ENCODE measurements at regions not wholly inside any gene's neighbourhood (a gene's known extent, or its start where the extent isn't known, plus 50 kb on each side); places are given as distances from the start of the nearest gene placed in this dataset.

DNA sequence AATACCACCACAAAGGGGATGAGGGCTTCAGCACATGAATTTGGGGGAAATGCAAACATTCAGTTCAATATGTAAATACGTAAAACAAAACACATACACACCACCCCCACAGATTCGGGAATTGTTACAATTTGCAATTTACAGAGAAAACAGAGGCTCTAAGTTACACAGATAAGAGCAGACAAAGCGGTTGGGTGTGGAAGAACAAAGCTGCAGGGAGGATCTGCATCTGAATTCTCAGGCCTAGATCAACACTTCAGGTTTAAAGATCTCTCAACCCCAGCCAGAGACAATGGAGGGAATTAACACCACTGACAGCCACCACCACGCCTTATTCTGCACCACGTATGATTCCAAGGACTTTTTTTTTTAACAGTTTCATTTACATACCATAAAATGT is 375.5 kb downstream of the BCL11B start:
- no peak for TF ChIP-seq EZH2 (IDR thresholded peaks at IDR 0.05; ENCODE audit: borderline replicate concordance, insufficient read depth, low read length, poor library complexity, severe bottlenecking)
- TF ChIP-seq, protein P1, sequence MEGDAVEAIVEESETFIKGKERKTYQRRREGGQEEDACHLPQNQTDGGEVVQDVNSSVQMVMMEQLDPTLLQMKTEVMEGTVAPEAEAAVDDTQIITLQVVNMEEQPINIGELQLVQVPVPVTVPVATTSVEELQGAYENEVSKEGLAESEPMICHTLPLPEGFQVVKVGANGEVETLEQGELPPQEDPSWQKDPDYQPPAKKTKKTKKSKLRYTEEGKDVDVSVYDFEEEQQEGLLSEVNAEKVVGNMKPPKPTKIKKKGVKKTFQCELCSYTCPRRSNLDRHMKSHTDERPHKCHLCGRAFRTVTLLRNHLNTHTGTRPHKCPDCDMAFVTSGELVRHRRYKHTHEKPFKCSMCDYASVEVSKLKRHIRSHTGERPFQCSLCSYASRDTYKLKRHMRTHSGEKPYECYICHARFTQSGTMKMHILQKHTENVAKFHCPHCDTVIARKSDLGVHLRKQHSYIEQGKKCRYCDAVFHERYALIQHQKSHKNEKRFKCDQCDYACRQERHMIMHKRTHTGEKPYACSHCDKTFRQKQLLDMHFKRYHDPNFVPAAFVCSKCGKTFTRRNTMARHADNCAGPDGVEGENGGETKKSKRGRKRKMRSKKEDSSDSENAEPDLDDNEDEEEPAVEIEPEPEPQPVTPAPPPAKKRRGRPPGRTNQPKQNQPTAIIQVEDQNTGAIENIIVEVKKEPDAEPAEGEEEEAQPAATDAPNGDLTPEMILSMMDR (IDR thresholded peaks at IDR 0.05; ENCODE audit: poor library complexity, severe bottlenecking), result no peak
- no peak for TF ChIP-seq EP300 (conservative IDR thresholded peaks at IDR 0.05; ENCODE audit: poor library complexity, severe bottlenecking)
- TF ChIP-seq SMC3 (conservative IDR thresholded peaks at IDR 0.05; ENCODE audit: poor library complexity), result no peak
- TF ChIP-seq RAD21 (conservative IDR thresholded peaks at IDR 0.05), result no peak
- TF ChIP-seq MXI1 (conservative IDR thresholded peaks at IDR 0.05; ENCODE audit: poor library complexity, severe bottlenecking), result no peak
- no peak for TF ChIP-seq POLR2AphosphoS5 (IDR thresholded peaks at IDR 0.05)
- TF ChIP-seq, protein P2, sequence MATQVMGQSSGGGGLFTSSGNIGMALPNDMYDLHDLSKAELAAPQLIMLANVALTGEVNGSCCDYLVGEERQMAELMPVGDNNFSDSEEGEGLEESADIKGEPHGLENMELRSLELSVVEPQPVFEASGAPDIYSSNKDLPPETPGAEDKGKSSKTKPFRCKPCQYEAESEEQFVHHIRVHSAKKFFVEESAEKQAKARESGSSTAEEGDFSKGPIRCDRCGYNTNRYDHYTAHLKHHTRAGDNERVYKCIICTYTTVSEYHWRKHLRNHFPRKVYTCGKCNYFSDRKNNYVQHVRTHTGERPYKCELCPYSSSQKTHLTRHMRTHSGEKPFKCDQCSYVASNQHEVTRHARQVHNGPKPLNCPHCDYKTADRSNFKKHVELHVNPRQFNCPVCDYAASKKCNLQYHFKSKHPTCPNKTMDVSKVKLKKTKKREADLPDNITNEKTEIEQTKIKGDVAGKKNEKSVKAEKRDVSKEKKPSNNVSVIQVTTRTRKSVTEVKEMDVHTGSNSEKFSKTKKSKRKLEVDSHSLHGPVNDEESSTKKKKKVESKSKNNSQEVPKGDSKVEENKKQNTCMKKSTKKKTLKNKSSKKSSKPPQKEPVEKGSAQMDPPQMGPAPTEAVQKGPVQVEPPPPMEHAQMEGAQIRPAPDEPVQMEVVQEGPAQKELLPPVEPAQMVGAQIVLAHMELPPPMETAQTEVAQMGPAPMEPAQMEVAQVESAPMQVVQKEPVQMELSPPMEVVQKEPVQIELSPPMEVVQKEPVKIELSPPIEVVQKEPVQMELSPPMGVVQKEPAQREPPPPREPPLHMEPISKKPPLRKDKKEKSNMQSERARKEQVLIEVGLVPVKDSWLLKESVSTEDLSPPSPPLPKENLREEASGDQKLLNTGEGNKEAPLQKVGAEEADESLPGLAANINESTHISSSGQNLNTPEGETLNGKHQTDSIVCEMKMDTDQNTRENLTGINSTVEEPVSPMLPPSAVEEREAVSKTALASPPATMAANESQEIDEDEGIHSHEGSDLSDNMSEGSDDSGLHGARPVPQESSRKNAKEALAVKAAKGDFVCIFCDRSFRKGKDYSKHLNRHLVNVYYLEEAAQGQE (IDR thresholded peaks at IDR 0.05; ENCODE audit: borderline replicate concordance), result no peak

All from neural cell (in vitro differentiated cells).